OCI-LY3 (cell line): ENCODE measurements at regions not wholly inside any gene's neighbourhood (a gene's known extent, or its start where the extent isn't known, plus 50 kb on each side); places are given as distances from the start of the nearest gene placed in this dataset.

Source experiments
- H2AFZ ChIP-seq: fragments of 200-600, 300-600 bp; shearing (Covaris generic); 2 replicates; pipeline ENCODE4 v1.6.0; 2014; ENCODE audit warnings: antibody characterized with exemption, low read depth, low read length
- H3K27ac ChIP-seq: fragments of 200-600, 300-600 bp; sonication (generic); 2 replicates; pipeline ENCODE4 v1.5.1; 2014; ENCODE audit warnings: mild to moderate bottlenecking, low read length, moderate library complexity, mixed read lengths
- H3K27me3 ChIP-seq: fragments of 200-600, 300-600 bp; sonication (generic); 2 replicates; pipeline ENCODE4 v1.6.1; 2014; ENCODE audit warnings: low read depth, low read length, mixed read lengths
- H3K36me3 ChIP-seq: fragments of 200-600, 300-600 bp; sonication (generic); replicated peaks from 2 replicates; pipeline ENCODE3; 2014; ENCODE audit warnings: low read depth, low read length, mixed read lengths
- H3K4me1 ChIP-seq: fragments of 300-600, 200-600 bp; sonication (generic); 2 replicates; pipeline ENCODE4 v1.6.1; 2014; ENCODE audit warnings: low read length, mixed read lengths
- H3K4me2 ChIP-seq: fragments of 200-600, 300-600 bp; sonication (generic); 2 replicates; pipeline ENCODE4 v1.6.1; 2014; ENCODE audit warnings: low read length, mixed read lengths
- H3K4me3 ChIP-seq: fragments of 300-600, 200-600 bp; sonication (generic); 2 replicates; pipeline ENCODE4 v1.5.1; 2014; ENCODE audit warnings: antibody characterized with exemption, mild to moderate bottlenecking, low read length, moderate library complexity
- H3K79me2 ChIP-seq: fragments of 300-600, 200-600 bp; shearing (Covaris generic); 2 replicates; pipeline ENCODE4 v1.6.1; 2014; ENCODE audit warnings: mild to moderate bottlenecking, low read length, mixed read lengths
- H3K9ac ChIP-seq: fragments of 300-600, 200-600 bp; shearing (Covaris generic); 2 replicates; pipeline ENCODE4 v1.6.0; 2014; ENCODE audit warnings: mild to moderate bottlenecking, low read length, moderate library complexity
- H3K9me3 ChIP-seq: fragments of 200-600, 300-600 bp; shearing (Covaris generic); 2 replicates; pipeline ENCODE4 v1.6.1; 2014; ENCODE audit warnings: low read length, mixed read lengths; ENCODE audit not compliant: insufficient read depth
- H4K20me1 ChIP-seq: fragments of 200-600, 300-600 bp; sonication (generic); 2 replicates; pipeline ENCODE4 v1.6.1; 2016; ENCODE audit warnings: low read length, mixed read lengths; ENCODE audit not compliant: insufficient read depth
- EZH2phosphoT487 ChIP-seq: fragments of 200-600 bp; shearing (Covaris generic); IDR thresholded peaks from 2 replicates; pipeline ENCODE4 v1.6.1; 2018; ENCODE audit warnings: antibody characterized with exemption, mixed run types, low read depth
- TF ChIP-seq, protein P1 (sequence below): fragments of 200-600, 300-600 bp; sonication (generic); IDR thresholded peaks from 2 replicates; pipeline ENCODE4 v1.5.1; 2014; ENCODE audit warnings: antibody characterized with exemption, low read length, low read depth

DNA sequence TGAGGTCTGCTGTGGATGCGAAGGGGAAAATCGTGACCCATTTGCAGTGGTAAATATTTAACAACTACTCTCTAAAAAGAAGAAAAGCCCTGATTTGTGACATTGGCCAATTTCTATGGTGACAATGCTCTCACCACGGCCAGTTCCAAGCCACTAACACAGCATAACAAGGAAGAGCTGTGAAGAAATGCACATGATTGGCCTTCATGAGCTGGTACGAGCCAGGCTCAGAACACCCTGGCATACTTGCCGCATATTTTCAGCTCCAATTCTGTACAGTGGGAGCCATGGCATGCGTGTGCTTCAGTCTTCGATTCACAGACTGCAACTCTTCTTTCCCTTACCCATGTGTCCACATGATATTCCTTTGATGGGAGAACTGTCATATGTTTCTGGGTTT, 363.9 kb upstream of the CDH5 start:
- Histone ChIP-seq H3K79me2 (no peaks in the 10 kb centered on the region), H3K4me3 (no peak overlapping the region), H2AFZ (no peak overlapping the region), H3K27ac (no peak overlapping the region), H3K27me3 (0 out of 2 replicates have a peak, but pooled peaks cover 4% of the 10 kb centered on the region), H3K36me3 (no peaks in the 10 kb centered on the region), H3K9ac (no peak overlapping the region), H4K20me1 (no peaks in the 10 kb centered on the region), H3K4me2 (no peak overlapping the region), H3K4me1 (no peaks in the 10 kb centered on the region), H3K9me3 (no peaks in the 10 kb centered on the region)
- TF ChIP-seq, protein P1, sequence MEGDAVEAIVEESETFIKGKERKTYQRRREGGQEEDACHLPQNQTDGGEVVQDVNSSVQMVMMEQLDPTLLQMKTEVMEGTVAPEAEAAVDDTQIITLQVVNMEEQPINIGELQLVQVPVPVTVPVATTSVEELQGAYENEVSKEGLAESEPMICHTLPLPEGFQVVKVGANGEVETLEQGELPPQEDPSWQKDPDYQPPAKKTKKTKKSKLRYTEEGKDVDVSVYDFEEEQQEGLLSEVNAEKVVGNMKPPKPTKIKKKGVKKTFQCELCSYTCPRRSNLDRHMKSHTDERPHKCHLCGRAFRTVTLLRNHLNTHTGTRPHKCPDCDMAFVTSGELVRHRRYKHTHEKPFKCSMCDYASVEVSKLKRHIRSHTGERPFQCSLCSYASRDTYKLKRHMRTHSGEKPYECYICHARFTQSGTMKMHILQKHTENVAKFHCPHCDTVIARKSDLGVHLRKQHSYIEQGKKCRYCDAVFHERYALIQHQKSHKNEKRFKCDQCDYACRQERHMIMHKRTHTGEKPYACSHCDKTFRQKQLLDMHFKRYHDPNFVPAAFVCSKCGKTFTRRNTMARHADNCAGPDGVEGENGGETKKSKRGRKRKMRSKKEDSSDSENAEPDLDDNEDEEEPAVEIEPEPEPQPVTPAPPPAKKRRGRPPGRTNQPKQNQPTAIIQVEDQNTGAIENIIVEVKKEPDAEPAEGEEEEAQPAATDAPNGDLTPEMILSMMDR, result no peak
- no peak for TF ChIP-seq EZH2phosphoT487

DNA sequence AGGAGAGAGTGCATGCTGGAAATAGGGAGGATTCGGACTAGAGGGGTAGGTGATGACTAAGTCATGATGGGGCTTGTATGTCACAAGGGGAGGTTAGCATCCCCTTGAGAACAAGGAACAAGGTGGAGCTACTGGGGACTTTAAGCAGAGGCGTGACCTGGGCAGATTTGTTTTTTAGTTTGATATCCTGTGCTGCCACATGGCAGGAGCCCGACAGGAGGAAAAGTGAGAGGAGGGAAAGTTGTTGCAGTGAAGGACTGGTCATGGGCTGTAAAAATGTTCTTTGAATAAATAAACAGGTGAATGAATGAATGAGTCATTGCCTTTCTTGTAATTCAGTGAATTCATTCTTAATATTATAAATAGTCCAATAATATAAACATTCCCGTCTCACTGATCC, 365.1 kb upstream of the CDH5 start:
- no peaks in the 10 kb centered on the region for H3K79me2 ChIP-seq
- no peak overlapping the region for H3K27ac ChIP-seq
- no peaks in the 10 kb centered on the region for H3K36me3 ChIP-seq
- no peak overlapping the region for H3K4me3 ChIP-seq
- TF ChIP-seq EZH2phosphoT487, result no peak
- TF ChIP-seq, protein P1, result no peak
- no peak overlapping the region for H3K4me2 ChIP-seq
- 0 out of 2 replicates have a peak, but pooled peaks cover 4% of the 10 kb centered on the region for H3K27me3 ChIP-seq
- no peaks in the 10 kb centered on the region for H3K4me1 ChIP-seq
- H2AFZ ChIP-seq, result no peak overlapping the region
- H3K9me3 ChIP-seq, result no peaks in the 10 kb centered on the region
- H3K9ac ChIP-seq, result no peak overlapping the region
- no peaks in the 10 kb centered on the region for H4K20me1 ChIP-seq

DNA sequence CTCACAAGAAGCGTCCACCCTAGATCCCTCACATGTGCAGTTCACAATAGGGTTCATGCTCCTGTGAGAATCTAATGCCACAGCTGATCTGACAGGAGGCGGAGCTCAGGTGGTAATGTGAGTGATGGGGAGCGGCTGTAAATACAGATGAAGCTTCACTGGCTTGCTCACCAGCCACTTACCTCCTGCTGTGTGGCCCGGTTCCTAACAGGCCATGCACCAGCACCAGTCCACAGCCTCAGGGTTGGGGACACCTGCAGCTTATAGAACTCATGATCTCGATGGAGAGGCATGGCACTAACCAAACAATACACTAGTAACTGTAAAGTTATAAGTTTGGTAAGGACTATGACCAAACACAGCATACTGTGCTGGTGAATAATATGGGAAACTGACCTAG, 368.0 kb upstream of the CDH5 start:
- H3K9me3 ChIP-seq, result no peaks in the 10 kb centered on the region
- no peak overlapping the region for H3K4me3 ChIP-seq
- no peak overlapping the region for H2AFZ ChIP-seq
- H3K27me3 ChIP-seq, result peaks cover 4% of the 10 kb centered on the region; the same call in 1 of the 2 replicates
- no peaks in the 10 kb centered on the region for H3K79me2 ChIP-seq
- no peak overlapping the region for H3K27ac ChIP-seq
- H3K36me3 ChIP-seq, result no peaks in the 10 kb centered on the region
- no peak overlapping the region for H3K9ac ChIP-seq
- no peaks in the 10 kb centered on the region for H3K4me1 ChIP-seq
- TF ChIP-seq, protein P1, result no peak
- no peak for TF ChIP-seq EZH2phosphoT487
- no peaks in the 10 kb centered on the region for H4K20me1 ChIP-seq
- no peak overlapping the region for H3K4me2 ChIP-seq

DNA sequence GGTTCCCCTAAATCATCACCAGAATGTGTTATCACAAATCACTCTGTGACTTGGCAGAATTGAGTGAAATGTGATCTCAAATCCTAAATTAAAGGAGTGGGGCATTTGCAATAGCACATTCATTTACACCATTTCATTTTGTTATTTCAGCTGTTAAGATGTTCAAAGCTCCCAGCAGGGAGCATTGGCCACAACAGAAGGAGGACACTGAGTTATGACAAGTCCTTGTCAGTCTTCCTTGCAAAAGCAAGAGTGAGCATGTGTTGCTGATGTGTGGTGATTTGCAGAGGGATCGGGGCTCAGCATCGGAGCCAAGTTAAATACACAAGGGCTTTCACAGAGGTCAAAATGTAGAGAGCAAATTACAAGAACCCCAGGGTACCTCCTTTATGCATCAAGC, 372.2 kb upstream of the CDH5 start:
- Histone ChIP-seq H3K4me3 (no peak overlapping the region), H3K4me1 (no peaks in the 10 kb centered on the region), H3K27ac (no peak overlapping the region), H3K4me2 (no peak overlapping the region), H3K27me3 (peaks cover 4% of the 10 kb centered on the region; the same call in 1 of the 2 replicates), H3K9me3 (no peaks in the 10 kb centered on the region), H3K9ac (no peak overlapping the region), H4K20me1 (no peaks in the 10 kb centered on the region), H3K36me3 (no peaks in the 10 kb centered on the region), H2AFZ (no peak overlapping the region), H3K79me2 (no peaks in the 10 kb centered on the region)
- TF ChIP-seq, protein P1, result no peak
- no peak for TF ChIP-seq EZH2phosphoT487
